HEK293 (cell line): ENCODE measurements at regions not wholly inside any gene's neighbourhood (a gene's known extent, or its start where the extent isn't known, plus 50 kb on each side); places are given as distances from the start of the nearest gene placed in this dataset.

Experiments
- CTCF ChIA-PET: fragments of 350-600 bp; formaldehyde crosslinking; extraction: SDS; loops from one replicate; lab custom pipeline; 2021; ENCODE audit warnings: antibody characterized with exemption; lab: Yijun Ruan, JAX
- POLR2A ChIA-PET: fragments of 300-600 bp; formaldehyde crosslinking; extraction: SDS; loops from one replicate; lab custom pipeline; 2020; ENCODE audit warnings: antibody characterized with exemption, inconsistent platforms; lab: Yijun Ruan, JAX
- H3K27ac ChIP-seq: fragments of 200-500 bp; sonication (Bioruptor generic); 2 replicates; pipeline ENCODE4 v1.5.1; 2014; ENCODE audit warnings: low read depth, low read length, control low read depth, inconsistent platforms; ENCODE audit errors: extremely low read depth
- H3K36me3 ChIP-seq, 2 experiments: fragments of 200-500 bp in 1 of 2; sonication (Bioruptor generic) in 1 of 2; 1 replicate in 1 of 2; 2 replicates in 1 of 2; pipeline ENCODE4 v1.5.1; 2014 to 2017; ENCODE audit warnings: inconsistent platforms in 2 of 2, low read length in 2 of 2; ENCODE audit not compliant: control insufficient read depth in 2 of 2, insufficient read depth in 1 of 2
- H3K4me1 ChIP-seq: fragments of 200-500 bp; sonication (Bioruptor generic); 2 replicates; pipeline ENCODE4 v1.5.1; 2014; ENCODE audit warnings: mild to moderate bottlenecking, low read length, inconsistent platforms; ENCODE audit not compliant: control insufficient read depth, insufficient read depth
- H3K4me3 ChIP-seq: 2 replicates; pipeline ENCODE4 v1.5.1; 2011; ENCODE audit warnings: low read depth, mild to moderate bottlenecking, control low read depth, low read length, moderate library complexity
- H3K9me3 ChIP-seq: fragments of 200-500 bp; sonication (Bioruptor generic); 2 replicates; pipeline ENCODE4 v1.5.1; 2014; ENCODE audit warnings: low read depth, low read length, inconsistent platforms; ENCODE audit not compliant: control insufficient read depth, insufficient read depth
- BCL11A ChIP-seq: fragments of 450-650 bp; formaldehyde crosslinking; IDR thresholded peaks from 2 replicates; pipeline ENCODE4 v1.5.1; 2016; ENCODE audit warnings: low read depth, missing biosample characterization, missing genetic modification characterization
- FEZF1 ChIP-seq: fragments of 450-650 bp; formaldehyde crosslinking; IDR thresholded peaks from 2 replicates; pipeline ENCODE4 v1.5.1; 2016; ENCODE audit warnings: missing biosample characterization, missing genetic modification characterization
- GLI2 ChIP-seq: fragments of 450-650 bp; formaldehyde crosslinking; IDR thresholded peaks from 2 replicates; pipeline ENCODE4; 2017; ENCODE audit warnings: missing biosample characterization, missing genetic modification characterization, low read depth, borderline replicate concordance
- HOXC10 ChIP-seq: sonication (generic); formaldehyde crosslinking; IDR thresholded peaks from 2 replicates; pipeline ENCODE4 v1.8.1; 2023; ENCODE audit warnings: mild to moderate bottlenecking, missing genetic modification reagents
- OVOL3 ChIP-seq: fragments of 450-650 bp; formaldehyde crosslinking; IDR thresholded peaks from 2 replicates; pipeline ENCODE4 v1.5.1; 2016; ENCODE audit warnings: missing biosample characterization, missing genetic modification characterization
- PATZ1 ChIP-seq: fragments of 450-650 bp; formaldehyde crosslinking; IDR thresholded peaks from 2 replicates; pipeline ENCODE4 v1.5.1; 2016; ENCODE audit warnings: missing biosample characterization, missing genetic modification characterization
- SCRT2 ChIP-seq: fragments of 450-650 bp; formaldehyde crosslinking; IDR thresholded peaks from 2 replicates; pipeline ENCODE4 v1.5.1; 2016; ENCODE audit warnings: missing biosample characterization, missing genetic modification characterization
- YY2 ChIP-seq: fragments of 450-650 bp; formaldehyde crosslinking; IDR thresholded peaks from 2 replicates; pipeline ENCODE4 v1.5.1; 2016; ENCODE audit warnings: missing biosample characterization, missing genetic modification characterization
- ZBTB20 ChIP-seq: fragments of 450-650 bp; formaldehyde crosslinking; IDR thresholded peaks from 2 replicates; pipeline ENCODE4 v1.5.1; 2016; ENCODE audit warnings: missing biosample characterization, missing genetic modification characterization
- ZBTB49 ChIP-seq: fragments of 450-650 bp; formaldehyde crosslinking; IDR thresholded peaks from 2 replicates; pipeline ENCODE4 v1.5.1; 2016; ENCODE audit warnings: missing biosample characterization, missing genetic modification characterization, low read depth
- ZEB2 ChIP-seq: fragments of 450-650 bp; formaldehyde crosslinking; IDR thresholded peaks from 2 replicates; pipeline ENCODE4 v1.5.1; 2016; ENCODE audit warnings: missing biosample characterization, missing genetic modification characterization
- ZFHX2 ChIP-seq: fragments of 450-650 bp; formaldehyde crosslinking; conservative IDR thresholded peaks from 2 replicates; pipeline ENCODE4 v1.5.1; 2016; ENCODE audit warnings: missing biosample characterization, missing genetic modification characterization
- ZNF138 ChIP-seq: fragments of 450-650 bp; formaldehyde crosslinking; IDR thresholded peaks from 2 replicates; pipeline ENCODE4 v1.5.1; 2016; ENCODE audit warnings: missing biosample characterization, missing genetic modification characterization, borderline replicate concordance
- ZNF169 ChIP-seq: fragments of 450-650 bp; formaldehyde crosslinking; IDR thresholded peaks from 2 replicates; pipeline ENCODE4 v1.5.1; 2016; ENCODE audit warnings: missing biosample characterization, missing genetic modification characterization
- ZNF175 ChIP-seq: fragments of 450-650 bp; formaldehyde crosslinking; IDR thresholded peaks from 2 replicates; pipeline ENCODE4 v1.5.1; 2016; ENCODE audit warnings: missing biosample characterization, missing genetic modification characterization
- ZNF26 ChIP-seq: fragments of 450-650 bp; formaldehyde crosslinking; IDR thresholded peaks from 2 replicates; pipeline ENCODE4 v1.5.1; 2016; ENCODE audit warnings: missing biosample characterization, missing genetic modification characterization
- ZNF394 ChIP-seq: fragments of 450-650 bp; formaldehyde crosslinking; IDR thresholded peaks from 2 replicates; pipeline ENCODE4 v1.5.1; 2016; ENCODE audit warnings: missing biosample characterization, missing genetic modification characterization, mild to moderate bottlenecking, moderate library complexity, borderline replicate concordance
- ZNF560 ChIP-seq: fragments of 450-650 bp; formaldehyde crosslinking; IDR thresholded peaks from 2 replicates; pipeline ENCODE4 v1.5.1; 2017; ENCODE audit warnings: missing biosample characterization, missing genetic modification characterization, borderline replicate concordance
- ZNF561 ChIP-seq: fragments of 450-650 bp; IDR thresholded peaks from 2 replicates; pipeline ENCODE4 v1.5.1; 2018; ENCODE audit warnings: missing biosample characterization, missing genetic modification characterization, borderline replicate concordance
- ZNF660 ChIP-seq: fragments of 450-650 bp; IDR thresholded peaks from 2 replicates; pipeline ENCODE4 v1.5.1; 2018; ENCODE audit warnings: missing biosample characterization, mild to moderate bottlenecking, missing genetic modification characterization
- ZNF670 ChIP-seq: fragments of 450-650 bp; formaldehyde crosslinking; IDR thresholded peaks from 2 replicates; pipeline ENCODE4 v1.5.1; 2016; ENCODE audit warnings: missing biosample characterization, missing genetic modification characterization, low read depth
- ZNF707 ChIP-seq: fragments of 450-650 bp; formaldehyde crosslinking; IDR thresholded peaks from 2 replicates; pipeline ENCODE4 v1.5.1; 2016; ENCODE audit warnings: missing biosample characterization, missing genetic modification characterization
- ZNF747 ChIP-seq: fragments of 450-650 bp; formaldehyde crosslinking; IDR thresholded peaks from 2 replicates; pipeline ENCODE4 v1.5.1; 2016; ENCODE audit warnings: missing biosample characterization, missing genetic modification characterization
- ZNF791 ChIP-seq: fragments of 450-650 bp; formaldehyde crosslinking; IDR thresholded peaks from 2 replicates; pipeline ENCODE4 v1.5.1; 2016; ENCODE audit warnings: missing biosample characterization, missing genetic modification characterization
- ZSCAN18 ChIP-seq: fragments of 450-650 bp; formaldehyde crosslinking; IDR thresholded peaks from 2 replicates; pipeline ENCODE4 v1.5.1; 2016; ENCODE audit warnings: missing biosample characterization, missing genetic modification characterization
- TF ChIP-seq, protein P1 (sequence below): fragments of 450-650 bp; formaldehyde crosslinking; IDR thresholded peaks from 2 replicates; pipeline ENCODE4; 2016; ENCODE audit warnings: missing biosample characterization, missing genetic modification characterization

GRCh38 chr1:172917972-172918371 lies 132.8 kb downstream of the TNFSF18 start:
- Histone ChIP-seq H3K36me3 (no peaks in the 10 kb centered on the region), H3K9me3 (no peaks in the 10 kb centered on the region), H3K4me3 (no peak overlapping the region), H3K27ac (no peak overlapping the region), H3K4me1 (no peaks in the 10 kb centered on the region)
- POLR2A ChIA-PET = no interaction called here
- CTCF ChIA-PET = interaction anchor here (0.6 kb wide), 1 partner anchor 8 kb away, joined by 3 read pairs; no protein-coding TSS in a partner anchor
- TF ChIP-seq FEZF1 (tag by site-specific recombination) = no peak
- no peak for TF ChIP-seq ZEB2
- TF ChIP-seq ZNF394 = no peak
- TF ChIP-seq ZNF660 = no peak
- TF ChIP-seq ZNF175 (tag by site-specific recombination) = no peak
- TF ChIP-seq ZSCAN18 (tag by site-specific recombination) = no peak
- TF ChIP-seq ZNF747 (tag by site-specific recombination) = no peak
- TF ChIP-seq GLI2 = no peak
- TF ChIP-seq YY2 = no peak
- TF ChIP-seq ZNF791 = no peak
- TF ChIP-seq ZBTB49 (tag by site-specific recombination) = no peak
- TF ChIP-seq ZBTB20 = no peak

DNA sequence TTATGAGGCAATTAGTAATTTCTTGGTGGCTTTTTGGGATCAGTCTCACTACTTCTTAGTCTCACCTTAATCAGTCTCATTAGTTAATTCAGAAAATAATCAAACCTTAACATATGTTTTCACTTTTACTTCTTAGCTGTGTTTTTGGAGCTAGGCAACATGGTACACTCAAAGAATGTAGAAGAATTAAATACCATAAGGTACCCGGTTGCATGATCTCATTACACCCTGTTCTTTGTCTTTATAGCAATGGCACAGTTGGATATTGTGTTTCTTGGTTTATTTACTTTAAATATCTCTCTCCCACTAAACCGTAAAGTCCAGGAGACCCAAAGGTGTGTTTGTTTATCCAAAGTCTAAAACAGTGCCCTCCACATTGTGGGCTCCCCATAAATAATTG lies 132.3 kb downstream of the TNFSF18 start:
- TF ChIP-seq SCRT2 (tag by site-specific recombination) (no peak), ZNF138 (tag by site-specific recombination) (no peak)
- Histone ChIP-seq H3K27ac (no peak overlapping the region), H3K36me3 (no peaks in the 10 kb centered on the region), H3K9me3 (no peaks in the 10 kb centered on the region), H3K4me3 (no peak overlapping the region), H3K4me1 (no peaks in the 10 kb centered on the region)
- ChIA-PET POLR2A (no interaction called here), CTCF (no interaction called here)

- no peak overlapping the region for H3K27ac ChIP-seq
- CTCF ChIA-PET = interaction anchor here (0.7 kb wide), 1 partner anchor 8 kb away, joined by 3 read pairs; no protein-coding TSS in a partner anchor
- no peaks in the 10 kb centered on the region for H3K36me3 ChIP-seq
- no peak overlapping the region for H3K4me3 ChIP-seq
- POLR2A ChIA-PET = no interaction called here
- no peaks in the 10 kb centered on the region for H3K9me3 ChIP-seq
- no peaks in the 10 kb centered on the region for H3K4me1 ChIP-seq
- TF ChIP-seq BCL11A (tag by site-specific recombination) (no peak), ZNF560 (tag by site-specific recombination) (no peak), PATZ1 (tag by site-specific recombination) (no peak), ZNF26 (no peak), ZNF169 (tag by site-specific recombination) (no peak), OVOL3 (no peak), ZNF707 (tag by site-specific recombination) (no peak), ZFHX2 (no peak), ZNF791 (no peak), SCRT2 (tag by site-specific recombination) (no peak), ZNF670 (no peak), ZNF561 (no peak), HOXC10 (CRISPR knock-in tag) (no peak)
- TF ChIP-seq, protein P1, sequence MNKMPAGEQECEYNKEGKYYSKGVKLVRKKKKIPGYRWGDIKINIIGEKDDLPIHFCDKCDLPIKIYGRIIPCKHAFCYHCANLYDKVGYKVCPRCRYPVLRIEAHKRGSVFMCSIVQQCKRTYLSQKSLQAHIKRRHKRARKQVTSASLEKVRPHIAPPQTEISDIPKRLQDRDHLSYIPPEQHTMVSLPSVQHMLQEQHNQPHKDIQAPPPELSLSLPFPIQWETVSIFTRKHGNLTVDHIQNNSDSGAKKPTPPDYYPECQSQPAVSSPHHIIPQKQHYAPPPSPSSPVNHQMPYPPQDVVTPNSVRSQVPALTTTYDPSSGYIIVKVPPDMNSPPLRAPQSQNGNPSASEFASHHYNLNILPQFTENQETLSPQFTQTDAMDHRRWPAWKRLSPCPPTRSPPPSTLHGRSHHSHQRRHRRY (tag by site-specific recombination) = no peak
Observed at GRCh38 chr1:172926070-172926469, 124.7 kb downstream of the TNFSF18 start.
